ENCODE measurements at regions not wholly inside any gene's neighbourhood (a gene's known extent, or its start where the extent isn't known, plus 50 kb on each side); places are given as distances from the start of the nearest gene placed in this dataset.

- Histone ChIP-seq H3K27me3 (replicated peaks; ENCODE audit: insufficient read depth) (no peaks in the 10 kb centered on the region), H3K36me3 (no peaks in the 10 kb centered on the region), H3K9me3 (no peaks in the 10 kb centered on the region), H3K4me1 (replicated peaks) (no peaks in the 10 kb centered on the region), H3K27ac (no peak overlapping the region), H3K4me3 (no peak overlapping the region)
- DNase-seq (ENCODE audit: low spot score), result no peak
- no peak for TF ChIP-seq POLR2AphosphoS5 (IDR thresholded peaks at IDR 0.05)
- no peak for TF ChIP-seq CTCF (IDR thresholded peaks at IDR 0.05)
- no peak for TF ChIP-seq POLR2A (IDR thresholded peaks at IDR 0.05)
- 94% methylated on average over 4 of the region's 4 CpGs for WGBS
- intact Hi-C loops (cut with DNase I), result no loop called here
Observed at GRCh38 chr7:159240962-159241361, 96.3 kb upstream of the VIPR2 start.

- H3K27ac ChIP-seq, result no peak overlapping the region
- intact Hi-C loops (cut with DNase I), result no loop called here
- no peak for DNase-seq (ENCODE audit: low spot score)
- H3K36me3 ChIP-seq, result no peaks in the 10 kb centered on the region
- no peak overlapping the region for H3K4me3 ChIP-seq
- no peaks in the 10 kb centered on the region for H3K4me1 ChIP-seq (replicated peaks)
- TF ChIP-seq POLR2AphosphoS5 (IDR thresholded peaks at IDR 0.05) (no peak), POLR2A (IDR thresholded peaks at IDR 0.05) (no peak)
- no peaks in the 10 kb centered on the region for H3K27me3 ChIP-seq (replicated peaks; ENCODE audit: insufficient read depth)
- H3K9me3 ChIP-seq, result no peaks in the 10 kb centered on the region
Observed at GRCh38 chr7:159239028-159239427, 94.4 kb upstream of the VIPR2 start.

- Histone ChIP-seq H3K4me3 (no peak overlapping the region), H3K36me3 (no peaks in the 10 kb centered on the region), H3K27me3 (replicated peaks; ENCODE audit: insufficient read depth) (no peaks in the 10 kb centered on the region), H3K27ac (no peak overlapping the region), H3K9me3 (no peaks in the 10 kb centered on the region), H3K4me1 (replicated peaks) (no peaks in the 10 kb centered on the region)
- WGBS, result 51% methylated on average over 1 of the region's 1 CpG
- intact Hi-C loops (cut with DNase I), result no loop called here
- no peak for TF ChIP-seq POLR2A (IDR thresholded peaks at IDR 0.05)
- TF ChIP-seq POLR2AphosphoS5 (IDR thresholded peaks at IDR 0.05), result no peak
- TF ChIP-seq CTCF (IDR thresholded peaks at IDR 0.05), result no peak
- DNase-seq (ENCODE audit: low spot score), result no peak
Observed at GRCh38 chr7:159238541-159238940, 93.9 kb upstream of the VIPR2 start.

GRCh38 chr7:159237022-159237653 lies 92.5 kb upstream of the VIPR2 start:
- 79% methylated on average over 13 of the region's 13 CpGs for WGBS
- no peak overlapping the region for H3K4me3 ChIP-seq
- H3K27ac ChIP-seq, result no peak overlapping the region
- intact Hi-C loops (cut with DNase I), result no loop called here
- H3K36me3 ChIP-seq, result no peaks in the 10 kb centered on the region
- H3K4me1 ChIP-seq (replicated peaks), result no peaks in the 10 kb centered on the region
- H3K27me3 ChIP-seq (replicated peaks; ENCODE audit: insufficient read depth), result no peaks in the 10 kb centered on the region
- no peaks in the 10 kb centered on the region for H3K9me3 ChIP-seq
- DNase-seq (ENCODE audit: low spot score), result no peak
- TF ChIP-seq POLR2A (IDR thresholded peaks at IDR 0.05) (no peak), CTCF (IDR thresholded peaks at IDR 0.05) (no peak), POLR2AphosphoS5 (IDR thresholded peaks at IDR 0.05) (no peak)

GRCh38 chr7:159231017-159231416 lies 86.3 kb upstream of the VIPR2 start:
- intact Hi-C loops (cut with DNase I), result no loop called here
- Histone ChIP-seq H3K27me3 (replicated peaks; ENCODE audit: insufficient read depth) (no peaks in the 10 kb centered on the region), H3K4me1 (replicated peaks) (no peaks in the 10 kb centered on the region), H3K27ac (no peak overlapping the region), H3K4me3 (no peak overlapping the region), H3K9me3 (no peaks in the 10 kb centered on the region), H3K36me3 (no peaks in the 10 kb centered on the region)
- 93% methylated on average over 33 of the region's 33 CpGs for WGBS
- DNase-seq (ENCODE audit: low spot score), result no peak
- TF ChIP-seq POLR2AphosphoS5 (IDR thresholded peaks at IDR 0.05) (no peak), CTCF (IDR thresholded peaks at IDR 0.05) (no peak)
